GM12864 (cell line): ENCODE measurements at regions not wholly inside any gene's neighbourhood (a gene's known extent, or its start where the extent isn't known, plus 50 kb on each side); places are given as distances from the start of the nearest gene placed in this dataset.

Experiments
- DNase-seq: peaks from one replicate; pipeline ENCODE4 v3.0.0-alpha.2; 2011; ENCODE audit warnings: low read depth
- H3K4me3 ChIP-seq: 2 replicates; pipeline ENCODE4 v1.5.1; 2011; ENCODE audit warnings: mild to moderate bottlenecking, low read depth, low read length, control low read depth
- CTCF ChIP-seq: IDR thresholded peaks from 2 replicates; pipeline ENCODE4 v1.5.1; 2011; ENCODE audit warnings: low read depth, mild to moderate bottlenecking, moderate library complexity, low read length, control low read depth, inconsistent platforms; ENCODE audit errors: missing control alignments

- no peak for DNase-seq
- no peak for TF ChIP-seq CTCF
Observed at GRCh38 chr2:19041434-19042041, 316.9 kb downstream of the OSR1 start.

GRCh38 chr2:19038071-19039015 lies 320.1 kb downstream of the OSR1 start:
- no peak overlapping the region for H3K4me3 ChIP-seq
- DNase-seq = no peak
- TF ChIP-seq CTCF = no peak

More at GRCh38 chr2:19041434-19042041, 316.9 kb downstream of the OSR1 start:
- no peak overlapping the region for H3K4me3 ChIP-seq

- no peak overlapping the region for H3K4me3 ChIP-seq
- TF ChIP-seq CTCF = no peak
Observed at GRCh38 chr2:19036091-19036490, 322.3 kb downstream of the OSR1 start.

GRCh38 chr2:19035238-19035637 lies 323.2 kb downstream of the OSR1 start:
- no peak for TF ChIP-seq CTCF
- DNase-seq = no peak
- H3K4me3 ChIP-seq = no peak overlapping the region

More at GRCh38 chr2:19036091-19036490, 322.3 kb downstream of the OSR1 start:
- no peak for DNase-seq

- no peak for DNase-seq
- TF ChIP-seq CTCF = no peak
- no peak overlapping the region for H3K4me3 ChIP-seq
Observed at GRCh38 chr2:19033240-19033639, 325.2 kb downstream of the OSR1 start.

- TF ChIP-seq CTCF = no peak
- no peak for DNase-seq
- H3K4me3 ChIP-seq = no peak overlapping the region
Observed at GRCh38 chr2:19031642-19032041, 326.8 kb downstream of the OSR1 start.
